NCI-H2107 treated with DMSO at 0.1 percent for 48 hours (cell line): ENCODE measurements at regions not wholly inside any gene's neighbourhood (a gene's known extent, or its start where the extent isn't known, plus 50 kb on each side); places are given as distances from the start of the nearest gene placed in this dataset.

Experiments
- DNase-seq: peaks from one replicate; lab custom pipeline; 2025; ENCODE audit not compliant: unreplicated experiment; lab: John Stamatoyannopoulos, UW

GRCh38 chr4:135325264-135325663 lies 1123.7 kb upstream of the PABPC4L start:
- DNase-seq: no peak

- DNase-seq: no peak
These were observed 1118.1 kb upstream of the PABPC4L start for GRCh38 chr4:135319685-135320084.

- no peak for DNase-seq
These were observed 1114.7 kb upstream of the PABPC4L start for GRCh38 chr4:135316266-135316779.

GRCh38 chr4:135290136-135290535 lies 1088.5 kb upstream of the PABPC4L start:
- DNase-seq: no peak

- no peak for DNase-seq
These were observed 1082.3 kb upstream of the PABPC4L start for GRCh38 chr4:135283934-135284333.

DNA sequence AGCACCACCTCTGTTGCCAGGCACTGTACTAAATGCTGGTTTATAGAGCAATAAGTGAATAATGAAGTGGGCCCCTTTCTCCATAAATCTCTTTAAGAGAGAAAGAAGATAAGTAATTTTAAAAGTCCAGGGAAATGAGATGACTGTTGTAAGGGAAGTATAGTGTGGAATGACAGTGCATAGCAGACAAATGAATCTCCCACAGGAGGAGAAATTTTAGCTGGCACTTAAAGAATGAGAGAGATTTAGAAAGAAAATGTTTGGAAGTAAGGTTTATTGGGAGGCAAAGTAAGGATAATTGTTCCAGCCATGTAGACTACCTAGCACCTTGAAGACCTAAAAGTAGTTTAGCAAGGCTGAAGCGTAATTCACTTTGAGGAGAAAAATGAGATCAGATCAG lies 1081.1 kb upstream of the PABPC4L start:
- DNase-seq: no peak

DNA sequence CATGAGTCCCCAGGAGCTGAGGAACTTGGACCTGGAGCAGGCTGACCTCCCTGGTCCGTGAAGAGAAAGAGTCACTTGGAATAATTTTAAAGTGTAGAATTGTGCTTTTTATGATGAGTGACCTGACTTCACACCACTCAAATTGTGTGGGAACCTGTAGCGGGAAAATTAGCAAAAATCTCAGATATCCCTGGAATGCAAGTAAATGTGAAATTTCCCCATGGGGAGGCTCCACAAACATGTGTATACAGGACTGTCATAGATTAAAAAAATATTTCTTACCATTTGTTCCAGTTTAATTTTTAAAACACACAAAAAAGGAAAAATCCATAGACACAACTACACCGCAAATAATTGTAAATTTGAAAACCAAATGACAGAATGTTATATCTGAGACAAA lies 1079.6 kb upstream of the PABPC4L start:
- no peak for DNase-seq

DNA sequence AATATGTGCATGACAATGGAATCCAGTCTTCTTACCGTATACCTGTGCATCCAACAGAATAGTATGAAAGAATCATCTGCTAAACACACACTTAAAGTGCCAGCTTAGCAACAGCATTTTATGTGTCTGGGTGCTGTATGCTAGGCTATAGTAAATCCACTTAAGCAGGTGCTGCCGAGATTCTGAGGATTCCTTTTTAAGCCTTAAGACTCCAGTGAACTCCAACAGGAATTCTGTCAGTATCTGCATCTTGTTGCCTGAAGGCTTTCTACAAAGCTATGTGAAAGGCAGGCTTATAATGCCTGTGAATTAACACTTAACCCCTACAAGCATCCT lies 1076.4 kb upstream of the PABPC4L start:
- no peak for DNase-seq

- DNase-seq: no peak
These were observed 1075.7 kb upstream of the PABPC4L start for GRCh38 chr4:135277068-135277979.

GRCh38 chr4:135274416-135274815 lies 1072.8 kb upstream of the PABPC4L start:
- no peak for DNase-seq

DNA sequence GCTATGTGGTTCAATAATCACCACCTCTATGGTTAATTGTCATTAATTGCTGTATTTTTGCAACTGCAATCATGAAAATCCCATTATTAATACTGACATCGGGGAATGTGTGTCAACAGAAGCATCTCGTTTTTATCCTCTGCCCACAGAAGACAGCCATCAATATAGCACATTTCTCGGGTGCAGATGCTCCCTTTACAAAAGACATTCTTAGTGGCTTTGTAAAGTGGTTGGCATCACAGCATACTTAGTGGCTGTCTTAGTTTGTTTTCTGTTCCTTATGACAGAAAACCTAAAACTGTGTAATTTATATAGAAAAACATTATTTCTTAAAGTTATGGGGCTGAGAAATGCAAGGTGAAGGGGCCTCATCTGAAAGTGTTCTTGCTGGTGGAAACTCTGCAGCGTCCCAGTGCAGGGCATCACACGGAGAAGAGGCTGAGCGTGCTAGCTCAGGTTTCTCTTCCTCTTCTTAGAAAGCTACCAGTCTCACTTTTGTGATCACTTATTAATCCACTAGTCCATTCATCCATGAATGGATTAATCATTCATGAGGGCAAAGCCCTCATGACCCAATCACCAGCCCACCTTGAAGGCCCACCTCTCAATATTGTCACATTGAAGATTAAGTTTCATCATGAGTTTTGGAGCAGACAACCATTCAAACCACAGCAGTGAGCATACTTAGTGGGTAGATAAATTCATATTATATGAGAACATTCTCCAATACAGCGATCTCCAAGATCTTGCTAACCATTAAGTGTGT lies 1067.7 kb upstream of the PABPC4L start:
- DNase-seq: no peak

DNA sequence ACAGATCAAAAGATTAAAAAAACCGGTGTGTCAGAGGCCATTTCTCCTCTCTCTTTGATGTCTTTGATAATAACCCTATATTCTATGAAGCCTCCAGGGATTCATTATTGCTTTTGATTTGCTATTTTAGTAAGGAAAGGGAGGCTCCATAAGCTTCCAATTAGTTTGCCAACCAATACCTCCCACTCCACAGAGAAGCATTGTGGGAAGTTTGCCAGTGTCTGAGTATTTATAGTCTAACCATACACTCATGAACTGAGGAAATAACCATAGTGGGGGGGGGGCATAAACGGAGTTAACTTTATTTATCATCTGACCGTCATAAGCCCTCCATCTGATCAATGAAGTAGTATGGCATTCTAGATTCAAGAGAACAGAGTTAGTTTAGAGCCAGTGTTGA lies 1066.8 kb upstream of the PABPC4L start:
- DNase-seq: no peak

DNA sequence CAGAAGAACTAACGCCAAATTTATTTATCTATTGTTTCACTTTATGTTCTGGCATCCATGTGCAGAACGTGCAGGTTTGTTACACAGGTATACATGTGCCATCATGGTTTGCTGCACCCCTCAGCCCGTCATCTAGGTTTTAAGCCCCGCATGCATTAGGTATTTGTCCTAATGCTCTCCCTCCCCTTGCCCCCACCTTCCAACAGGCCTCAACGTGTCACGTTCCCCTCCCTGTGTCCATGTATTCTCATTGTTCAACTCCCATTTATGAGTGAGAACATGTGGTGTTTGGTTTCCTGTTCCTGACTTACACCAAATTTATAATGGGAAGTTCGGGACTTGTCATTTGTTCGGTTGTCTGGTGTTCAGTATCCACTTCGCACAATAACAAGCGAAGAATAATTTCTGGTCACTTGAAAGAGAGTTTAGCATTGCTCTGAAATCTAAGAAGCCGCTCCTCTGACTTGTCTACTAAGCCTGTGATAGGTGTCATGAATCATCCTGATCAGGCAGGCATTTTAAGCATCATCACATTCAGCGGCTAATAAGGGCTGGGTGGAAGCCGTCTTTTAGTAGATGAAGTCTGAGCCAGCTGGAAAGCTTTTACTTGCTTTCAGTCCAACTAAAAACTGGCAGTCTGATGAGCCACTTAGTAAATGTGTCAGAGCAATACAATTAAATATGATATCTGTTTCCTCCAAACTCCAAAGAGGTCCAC lies 1065.7 kb upstream of the PABPC4L start:
- DNase-seq: no peak

DNA sequence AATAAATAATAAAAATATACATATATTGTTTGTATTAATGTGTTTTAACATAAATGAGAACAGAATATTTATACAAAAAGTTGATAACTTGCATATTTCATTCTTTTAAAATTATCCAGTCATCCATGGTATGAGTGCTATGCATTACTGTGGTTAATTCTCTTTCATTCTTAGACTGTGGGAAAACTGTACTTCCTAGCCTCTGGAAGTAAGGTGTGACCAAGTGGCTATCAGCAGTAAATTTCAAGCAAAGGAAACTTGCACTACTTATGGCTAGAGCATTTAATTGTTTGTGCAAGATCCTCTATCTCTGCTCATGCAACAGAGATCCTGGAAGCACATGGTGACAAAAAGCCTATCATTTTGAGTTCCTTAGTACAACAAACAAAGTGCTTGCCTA lies 1054.5 kb upstream of the PABPC4L start:
- DNase-seq: no peak

GRCh38 chr4:135250040-135250439 lies 1048.5 kb upstream of the PABPC4L start:
- DNase-seq: no peak

DNA sequence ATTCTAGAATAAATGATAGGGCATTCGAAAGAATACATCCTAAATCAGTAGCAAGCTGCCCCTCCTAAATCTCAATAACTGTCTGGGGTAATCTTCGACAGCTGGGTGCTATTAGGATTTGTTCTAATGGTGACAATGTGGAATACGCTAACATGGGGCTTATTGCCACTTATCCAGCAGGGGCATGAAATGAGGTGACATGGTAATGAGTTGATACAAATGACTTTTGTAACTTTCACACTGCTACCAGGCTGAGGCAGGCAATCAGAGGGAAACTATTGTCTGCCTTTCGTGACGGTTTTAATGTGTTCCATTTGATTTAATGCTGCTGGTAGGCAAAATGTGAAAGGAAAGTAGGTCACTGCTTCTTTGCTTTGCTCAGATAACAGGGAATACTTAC lies 1047.4 kb upstream of the PABPC4L start:
- DNase-seq: no peak

DNA sequence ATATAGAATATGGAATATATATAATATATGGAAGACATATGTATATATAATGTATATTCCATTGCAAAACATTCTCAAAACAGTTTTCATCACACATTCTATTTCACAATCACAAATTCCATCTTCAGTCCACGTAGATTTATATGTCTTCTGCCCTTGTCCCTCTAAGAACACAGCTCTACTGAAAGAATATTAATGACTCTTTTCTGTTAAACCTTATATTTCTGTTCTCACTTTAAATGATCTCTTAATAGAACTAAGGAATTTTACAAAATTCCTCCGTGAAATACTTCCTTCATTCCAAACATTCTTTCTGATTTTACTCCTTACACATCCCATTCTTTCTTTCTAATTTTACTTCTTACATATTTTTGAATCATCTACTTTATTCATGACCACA lies 1043.1 kb upstream of the PABPC4L start:
- DNase-seq: no peak

DNA sequence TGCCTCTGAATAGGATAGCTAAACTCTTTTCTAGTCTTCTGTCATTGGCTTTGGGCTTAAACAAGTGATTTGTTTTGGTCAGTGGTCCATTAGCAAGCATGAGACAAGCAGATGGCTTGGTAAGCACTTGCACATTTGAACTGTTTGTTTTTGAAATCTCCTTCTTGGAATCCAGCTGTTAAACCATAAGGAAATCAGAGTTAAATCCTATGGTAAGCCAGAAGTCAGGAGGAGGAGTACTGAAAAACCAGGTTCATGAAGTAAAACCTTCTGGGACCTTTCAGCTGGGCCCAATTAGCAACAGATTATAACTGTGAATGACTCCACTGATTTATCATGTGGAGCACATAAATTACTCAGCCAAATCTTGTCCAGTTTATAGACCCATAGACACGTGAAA lies 1042.5 kb upstream of the PABPC4L start:
- DNase-seq: no peak

DNA sequence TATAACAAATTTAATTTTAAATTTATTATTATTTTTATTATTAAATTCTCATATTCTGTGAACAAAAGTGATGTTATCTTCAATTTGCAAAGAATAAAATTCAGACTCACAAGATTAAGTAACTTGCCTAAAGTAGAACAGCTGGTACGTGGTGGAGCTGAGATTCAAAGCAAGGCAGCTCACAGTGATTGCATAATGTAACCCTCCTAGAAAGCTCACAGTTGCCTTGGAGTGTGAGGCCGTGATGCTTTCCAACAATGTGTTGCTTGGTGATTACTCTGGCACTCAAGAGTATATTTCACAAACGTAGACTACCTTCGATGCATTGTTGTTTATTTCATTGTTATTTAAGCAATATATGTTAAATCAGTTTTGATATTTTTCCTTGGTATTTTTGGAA lies 1039.2 kb upstream of the PABPC4L start:
- DNase-seq: no peak

- no peak for DNase-seq
These were observed 1038.4 kb upstream of the PABPC4L start for GRCh38 chr4:135239964-135240363.

DNA sequence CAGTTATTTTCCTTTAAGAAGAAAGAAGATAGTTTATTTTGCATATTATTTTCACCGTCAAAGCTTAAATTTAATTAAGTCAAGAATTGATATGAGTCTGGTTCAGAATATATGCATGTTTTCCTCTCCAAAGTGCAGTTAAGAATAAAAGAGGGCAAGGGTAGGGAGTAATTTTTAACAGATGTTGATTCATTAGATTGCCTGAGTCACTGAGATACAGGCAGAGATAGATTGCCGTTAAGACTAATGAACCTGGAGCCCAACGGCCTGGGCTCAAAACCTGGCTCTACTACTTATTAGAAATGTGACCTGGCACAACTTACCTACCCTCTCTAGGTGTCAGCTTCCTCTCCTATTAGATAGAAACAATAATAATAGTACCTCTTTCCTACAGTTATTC lies 1037.4 kb upstream of the PABPC4L start:
- DNase-seq: no peak

GRCh38 chr4:135236048-135236447 lies 1034.5 kb upstream of the PABPC4L start:
- no peak for DNase-seq
